ENCODE measurements at regions not wholly inside any gene's neighbourhood (a gene's known extent, or its start where the extent isn't known, plus 50 kb on each side); places are given as distances from the start of the nearest gene placed in this dataset.

DNA sequence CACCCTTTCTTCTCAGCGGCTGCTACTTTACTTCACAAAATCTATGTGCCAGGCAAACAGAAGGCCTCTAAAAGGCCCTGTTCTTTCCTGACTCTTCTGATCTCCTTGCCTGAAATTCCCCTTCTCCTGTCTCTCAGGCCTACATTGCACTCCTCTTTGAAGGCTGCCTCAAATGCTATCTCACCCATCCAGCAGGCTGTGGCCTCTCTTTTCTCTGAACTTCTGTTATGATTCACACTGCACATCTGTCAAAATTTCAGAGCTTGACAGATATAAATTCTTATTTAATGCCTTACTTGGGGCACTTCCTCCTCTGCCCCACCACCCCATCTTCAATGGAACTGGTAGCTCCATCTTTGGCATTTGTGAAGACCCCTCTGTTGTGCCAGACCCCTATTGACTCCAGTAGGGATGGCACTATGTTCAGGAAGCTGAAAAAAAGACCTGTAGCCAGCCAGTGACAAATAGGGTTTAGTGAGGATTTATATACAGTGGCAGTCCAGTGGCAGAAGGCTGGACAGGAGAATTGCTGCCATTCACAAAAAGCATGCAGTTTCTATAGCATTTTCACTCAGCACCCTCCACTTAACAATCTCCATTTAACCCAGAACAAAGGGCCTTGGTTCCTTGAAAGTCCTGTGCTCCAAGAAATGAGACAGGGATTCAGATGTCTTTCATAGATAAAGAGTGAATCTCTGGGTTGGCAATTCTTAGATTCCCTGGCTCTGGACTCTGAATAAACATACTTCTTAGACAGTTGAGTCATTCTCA lies 415.8 kb upstream of the GRM7 start (continued):
- TF ChIP-seq, protein P1, sequence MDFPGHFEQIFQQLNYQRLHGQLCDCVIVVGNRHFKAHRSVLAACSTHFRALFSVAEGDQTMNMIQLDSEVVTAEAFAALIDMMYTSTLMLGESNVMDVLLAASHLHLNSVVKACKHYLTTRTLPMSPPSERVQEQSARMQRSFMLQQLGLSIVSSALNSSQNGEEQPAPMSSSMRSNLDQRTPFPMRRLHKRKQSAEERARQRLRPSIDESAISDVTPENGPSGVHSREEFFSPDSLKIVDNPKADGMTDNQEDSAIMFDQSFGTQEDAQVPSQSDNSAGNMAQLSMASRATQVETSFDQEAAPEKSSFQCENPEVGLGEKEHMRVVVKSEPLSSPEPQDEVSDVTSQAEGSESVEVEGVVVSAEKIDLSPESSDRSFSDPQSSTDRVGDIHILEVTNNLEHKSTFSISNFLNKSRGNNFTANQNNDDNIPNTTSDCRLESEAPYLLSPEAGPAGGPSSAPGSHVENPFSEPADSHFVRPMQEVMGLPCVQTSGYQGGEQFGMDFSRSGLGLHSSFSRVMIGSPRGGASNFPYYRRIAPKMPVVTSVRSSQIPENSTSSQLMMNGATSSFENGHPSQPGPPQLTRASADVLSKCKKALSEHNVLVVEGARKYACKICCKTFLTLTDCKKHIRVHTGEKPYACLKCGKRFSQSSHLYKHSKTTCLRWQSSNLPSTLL (IDR thresholded peaks at IDR 0.05) = no peak
- peak; percentile 24; the same call in 1 of the 2 replicates for TF ChIP-seq CBFA2T2 (conservative IDR thresholded peaks at IDR 0.05)

DNA sequence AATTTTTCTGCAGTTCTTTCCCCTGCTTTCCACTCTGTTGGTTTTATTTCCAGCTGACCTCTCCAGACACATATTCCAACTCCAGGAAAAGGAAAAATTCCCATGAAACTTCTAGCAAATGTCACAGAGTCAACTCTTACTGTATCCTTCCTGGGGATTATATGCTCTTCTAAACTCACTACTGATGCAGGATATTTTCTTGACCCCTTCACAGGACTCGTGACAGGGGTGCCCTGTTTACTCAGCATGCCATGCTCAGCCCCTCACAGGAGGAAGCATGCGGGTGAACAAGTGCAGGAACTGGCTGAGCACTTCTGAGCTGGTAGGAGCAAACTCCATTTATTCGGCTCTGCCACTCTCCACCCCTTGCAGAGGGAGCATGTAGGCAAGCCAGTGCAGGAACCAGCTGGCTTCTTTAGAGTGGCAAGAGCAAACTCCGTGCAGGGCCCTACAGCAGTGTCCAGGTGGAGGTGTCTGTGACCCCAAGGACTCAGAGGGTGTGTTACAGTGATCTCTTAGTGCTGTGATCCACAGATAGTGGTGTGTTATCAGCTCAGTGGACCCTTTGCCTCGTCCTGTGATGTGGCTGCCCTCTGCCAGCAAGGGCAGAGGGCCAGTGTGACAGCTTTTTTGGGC lies 413.6 kb upstream of the GRM7 start:
- TF ChIP-seq NCOA4 (IDR thresholded peaks at IDR 0.05; ENCODE audit: partially characterized antibody) (no peak), ETV1 (tag; conservative IDR thresholded peaks at IDR 0.05; ENCODE audit: low read depth) (no peak), NCOA1 (IDR thresholded peaks at IDR 0.05; ENCODE audit: low read depth) (no peak), ZBED1 (IDR thresholded peaks at IDR 0.05) (no peak), FUS (optimal IDR thresholded peaks at IDR 0.05; ENCODE audit: low read depth, low read length) (no peak)
- TF ChIP-seq, protein P2, sequence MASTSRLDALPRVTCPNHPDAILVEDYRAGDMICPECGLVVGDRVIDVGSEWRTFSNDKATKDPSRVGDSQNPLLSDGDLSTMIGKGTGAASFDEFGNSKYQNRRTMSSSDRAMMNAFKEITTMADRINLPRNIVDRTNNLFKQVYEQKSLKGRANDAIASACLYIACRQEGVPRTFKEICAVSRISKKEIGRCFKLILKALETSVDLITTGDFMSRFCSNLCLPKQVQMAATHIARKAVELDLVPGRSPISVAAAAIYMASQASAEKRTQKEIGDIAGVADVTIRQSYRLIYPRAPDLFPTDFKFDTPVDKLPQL (IDR thresholded peaks at IDR 0.05; ENCODE audit: extremely low read depth, insufficient read length) = no peak
- POLR2A ChIA-PET = no interaction called here
- no TSS peak for BruUV-seq (replicated peaks)
- no peak overlapping the region for H3K27ac ChIP-seq (ENCODE audit: extremely low read depth, low read depth, low read length)
- H3K9me1 ChIP-seq (ENCODE audit: control insufficient read depth, insufficient read depth, low read length) = no peaks in the 10 kb centered on the region
- in situ Hi-C loops (cut with MboI) (no loop called here), intact Hi-C loops (cut with micrococcal nuclease) (no loop called here)
- H3K79me2 ChIP-seq (ENCODE audit: control insufficient read depth, insufficient read depth, low read length) = no peaks in the 10 kb centered on the region
- CTCF ChIA-PET (ENCODE audit: low intra/inter-chr PET ratio) = no interaction called here
- H2AFZ ChIP-seq (ENCODE audit: low read depth, low read length) = no peak overlapping the region
- H3K4me3 ChIP-seq = no peak overlapping the region
- no peak overlapping the region for H3K9ac ChIP-seq (ENCODE audit: insufficient read depth in 1 of 2, low read depth in 2 of 2, low read length in 2 of 2)
- FAIRE-seq = no peak
- 9% methylated on average over 5 of the region's 5 CpGs for WGBS (ENCODE audit: insufficient coverage, low coverage, missing lambda C conversion rate)
- H4K20me1 ChIP-seq (replicated peaks; ENCODE audit: control insufficient read depth, insufficient read depth, low read length) = no peaks in the 10 kb centered on the region
- no peaks in the 10 kb centered on the region; a peak in 1 of 5 replicates for H3K4me1 ChIP-seq (replicated peaks in 1 of 2; ENCODE audit: control insufficient read depth in 2 of 2, insufficient read depth in 2 of 2, low read length in 2 of 2)
- no peaks in the 10 kb centered on the region for H3K27me3 ChIP-seq (ENCODE audit: control insufficient read depth in 2 of 2, insufficient read depth in 2 of 2, low read length in 2 of 2)
- no peak overlapping the region for H3K4me2 ChIP-seq (ENCODE audit: insufficient read depth, low read length)
- no peaks in the 10 kb centered on the region for H3K36me3 ChIP-seq (ENCODE audit: control insufficient read depth, insufficient read depth, low read length)
- H3K9me3 ChIP-seq (replicated peaks; ENCODE audit: control insufficient read depth, insufficient read depth, low read depth, low read length) = no peaks in the 10 kb centered on the region
- ATAC-seq = no peak
- no peak for DNase-seq (ENCODE audit: extremely low read depth in 1 of 4, low spot score in 3 of 4)
